ENCODE measurements at regions not wholly inside any gene's neighbourhood (a gene's known extent, or its start where the extent isn't known, plus 50 kb on each side); places are given as distances from the start of the nearest gene placed in this dataset.
"Not testable (repeated sequence)": the region's sequence is repeated elsewhere in the genome, so short reads cannot be mapped to it uniquely, and the experiment has no call there.

- no peak overlapping the region for H4K8ac ChIP-seq (ENCODE audit: low read depth, low read length)
- no peaks in the 10 kb centered on the region for H3K27me3 ChIP-seq (ENCODE audit: control insufficient read depth in 3 of 3, insufficient read depth in 3 of 3, low read depth in 1 of 3, low read length in 3 of 3)
- H3K36me3 ChIP-seq (replicated peaks in 1 of 2; ENCODE audit: control insufficient read depth in 2 of 2, insufficient read depth in 2 of 2, low read length in 2 of 2): no peaks in the 10 kb centered on the region
- no peaks in the 10 kb centered on the region for H3K4me1 ChIP-seq (ENCODE audit: control insufficient read depth in 2 of 2, insufficient read depth in 1 of 2, low read depth in 1 of 2, low read length in 2 of 2)
- H2AFZ ChIP-seq (ENCODE audit: low read length): no peak overlapping the region
- no peak overlapping the region for H2BK12ac ChIP-seq (ENCODE audit: low read length)
- no peak overlapping the region for H3K4ac ChIP-seq (ENCODE audit: low read length)
- no peak overlapping the region for H3K4me3 ChIP-seq (ENCODE audit: low read length in 2 of 2)
- H2AK5ac ChIP-seq (ENCODE audit: low read depth, low read length): no peak overlapping the region
- H3K79me1 ChIP-seq (ENCODE audit: low read depth, low read length): no peaks in the 10 kb centered on the region
- H3K27ac ChIP-seq (replicated peaks; ENCODE audit: low read length): no peak overlapping the region
- H3K9me3 ChIP-seq (replicated peaks in 1 of 2; ENCODE audit: control insufficient read depth in 2 of 2, insufficient read depth in 1 of 2, low read depth in 1 of 2, low read length in 2 of 2): no peaks in the 10 kb centered on the region
- H3K4me2 ChIP-seq (ENCODE audit: insufficient read depth, low read length, poor library complexity, severe bottlenecking): no peak overlapping the region
- H2BK15ac ChIP-seq (ENCODE audit: low read length): no peak overlapping the region
- H2BK120ac ChIP-seq (ENCODE audit: low read depth, low read length): no peak overlapping the region
- no peak overlapping the region for H3K18ac ChIP-seq (ENCODE audit: low read length)
- no peak overlapping the region for H3K9ac ChIP-seq (ENCODE audit: low read depth, low read length, poor library complexity)
- WGBS, 2 donors (ENCODE audit: extremely low coverage in 2 of 2, insufficient read length in 2 of 2, insufficient replicate concordance in 1 of 2): no CpG with 5 or more reads among the region's 1 CpG
- no peak overlapping the region for H2BK5ac ChIP-seq (ENCODE audit: low read length)
- H4K91ac ChIP-seq (ENCODE audit: low read depth, low read length, poor library complexity): no peak overlapping the region
- no peak overlapping the region for H3K23ac ChIP-seq (ENCODE audit: low read depth, low read length, poor library complexity)
- no peak overlapping the region for H3K14ac ChIP-seq (ENCODE audit: low read length)
- DNase-seq (ENCODE audit: low spot score): no peak
Measured at GRCh38 chr10:90289037-90289436, 568.8 kb downstream of the HTR7 start.

- Histone ChIP-seq H4K8ac (ENCODE audit: low read depth, low read length) (no peak overlapping the region), H3K27me3 (ENCODE audit: control insufficient read depth in 3 of 3, insufficient read depth in 3 of 3, low read depth in 1 of 3, low read length in 3 of 3) (no peaks in the 10 kb centered on the region)
Measured at GRCh38 chr10:90293616-90294015, 564.2 kb downstream of the HTR7 start.

GRCh38 chr10:90294821-90295540 is 562.9 kb downstream of the HTR7 start:
- not testable (repeated sequence) for H3K9me3 ChIP-seq (replicated peaks in 1 of 2; ENCODE audit: control insufficient read depth in 2 of 2, insufficient read depth in 1 of 2, low read depth in 1 of 2, low read length in 2 of 2); H3K27ac ChIP-seq (replicated peaks; ENCODE audit: low read length); H3K4me3 ChIP-seq (ENCODE audit: low read length in 2 of 2); H2BK5ac ChIP-seq (ENCODE audit: low read length); H2BK15ac ChIP-seq (ENCODE audit: low read length); H3K23ac ChIP-seq (ENCODE audit: low read depth, low read length, poor library complexity); H4K8ac ChIP-seq (ENCODE audit: low read depth, low read length); H3K79me1 ChIP-seq (ENCODE audit: low read depth, low read length); H3K27me3 ChIP-seq (ENCODE audit: control insufficient read depth in 3 of 3, insufficient read depth in 3 of 3, low read depth in 1 of 3, low read length in 3 of 3); H2BK120ac ChIP-seq (ENCODE audit: low read depth, low read length); H4K91ac ChIP-seq (ENCODE audit: low read depth, low read length, poor library complexity); H3K9ac ChIP-seq (ENCODE audit: low read depth, low read length, poor library complexity); DNase-seq (ENCODE audit: low spot score); H2AK5ac ChIP-seq (ENCODE audit: low read depth, low read length); H3K14ac ChIP-seq (ENCODE audit: low read length); H3K4me1 ChIP-seq (ENCODE audit: control insufficient read depth in 2 of 2, insufficient read depth in 1 of 2, low read depth in 1 of 2, low read length in 2 of 2); H3K4me2 ChIP-seq (ENCODE audit: insufficient read depth, low read length, poor library complexity, severe bottlenecking); H3K4ac ChIP-seq (ENCODE audit: low read length); H3K36me3 ChIP-seq (replicated peaks in 1 of 2; ENCODE audit: control insufficient read depth in 2 of 2, insufficient read depth in 2 of 2, low read length in 2 of 2); H2BK12ac ChIP-seq (ENCODE audit: low read length); H3K18ac ChIP-seq (ENCODE audit: low read length); H2AFZ ChIP-seq (ENCODE audit: low read length)
- WGBS, 2 donors (ENCODE audit: extremely low coverage in 2 of 2, insufficient read length in 2 of 2, insufficient replicate concordance in 1 of 2): no CpG with 5 or more reads among the region's 11 CpGs

More at GRCh38 chr10:90293616-90294015, 564.2 kb downstream of the HTR7 start:
- Histone ChIP-seq H2AFZ (ENCODE audit: low read length) (no peak overlapping the region), H2BK5ac (ENCODE audit: low read length) (no peak overlapping the region), H3K36me3 (replicated peaks in 1 of 2; ENCODE audit: control insufficient read depth in 2 of 2, insufficient read depth in 2 of 2, low read length in 2 of 2) (no peaks in the 10 kb centered on the region), H3K4me3 (ENCODE audit: low read length in 2 of 2) (no peak overlapping the region), H3K4me2 (ENCODE audit: insufficient read depth, low read length, poor library complexity, severe bottlenecking) (no peak overlapping the region), H3K9me3 (replicated peaks in 1 of 2; ENCODE audit: control insufficient read depth in 2 of 2, insufficient read depth in 1 of 2, low read depth in 1 of 2, low read length in 2 of 2) (no peaks in the 10 kb centered on the region), H3K18ac (ENCODE audit: low read length) (no peak overlapping the region), H2BK15ac (ENCODE audit: low read length) (no peak overlapping the region), H3K14ac (ENCODE audit: low read length) (no peak overlapping the region), H2AK5ac (ENCODE audit: low read depth, low read length) (no peak overlapping the region), H3K23ac (ENCODE audit: low read depth, low read length, poor library complexity) (no peak overlapping the region), H4K91ac (ENCODE audit: low read depth, low read length, poor library complexity) (no peak overlapping the region), H2BK12ac (ENCODE audit: low read length) (no peak overlapping the region), H2BK120ac (ENCODE audit: low read depth, low read length) (no peak overlapping the region), H3K79me1 (ENCODE audit: low read depth, low read length) (no peaks in the 10 kb centered on the region), H3K4me1 (ENCODE audit: control insufficient read depth in 2 of 2, insufficient read depth in 1 of 2, low read depth in 1 of 2, low read length in 2 of 2) (no peaks in the 10 kb centered on the region), H3K27ac (replicated peaks; ENCODE audit: low read length) (no peak overlapping the region), H3K4ac (ENCODE audit: low read length) (no peak overlapping the region), H3K9ac (ENCODE audit: low read depth, low read length, poor library complexity) (no peak overlapping the region)
- WGBS, 2 donors (ENCODE audit: extremely low coverage in 2 of 2, insufficient read length in 2 of 2, insufficient replicate concordance in 1 of 2): no CpG with 5 or more reads among the region's 4 CpGs
- no peak for DNase-seq (ENCODE audit: low spot score)

GRCh38 chr10:90302031-90302430 is 555.8 kb downstream of the HTR7 start:
- WGBS, 2 donors (ENCODE audit: extremely low coverage in 2 of 2, insufficient read length in 2 of 2, insufficient replicate concordance in 1 of 2): no CpG with 5 or more reads among the region's 7 CpGs

More at GRCh38 chr10:90302031-90302430, 555.8 kb downstream of the HTR7 start:
- not testable (repeated sequence) for H4K8ac ChIP-seq (ENCODE audit: low read depth, low read length); H3K4ac ChIP-seq (ENCODE audit: low read length); H3K4me3 ChIP-seq (ENCODE audit: low read length in 2 of 2); H2BK5ac ChIP-seq (ENCODE audit: low read length); H4K91ac ChIP-seq (ENCODE audit: low read depth, low read length, poor library complexity); H3K27ac ChIP-seq (replicated peaks; ENCODE audit: low read length); H3K4me1 ChIP-seq (ENCODE audit: control insufficient read depth in 2 of 2, insufficient read depth in 1 of 2, low read depth in 1 of 2, low read length in 2 of 2); H3K4me2 ChIP-seq (ENCODE audit: insufficient read depth, low read length, poor library complexity, severe bottlenecking); H2AFZ ChIP-seq (ENCODE audit: low read length); H3K36me3 ChIP-seq (replicated peaks in 1 of 2; ENCODE audit: control insufficient read depth in 2 of 2, insufficient read depth in 2 of 2, low read length in 2 of 2); H3K79me1 ChIP-seq (ENCODE audit: low read depth, low read length); H3K14ac ChIP-seq (ENCODE audit: low read length); H2AK5ac ChIP-seq (ENCODE audit: low read depth, low read length); H3K9me3 ChIP-seq (replicated peaks in 1 of 2; ENCODE audit: control insufficient read depth in 2 of 2, insufficient read depth in 1 of 2, low read depth in 1 of 2, low read length in 2 of 2); H3K18ac ChIP-seq (ENCODE audit: low read length); H2BK12ac ChIP-seq (ENCODE audit: low read length); H3K27me3 ChIP-seq (ENCODE audit: control insufficient read depth in 3 of 3, insufficient read depth in 3 of 3, low read depth in 1 of 3, low read length in 3 of 3); H3K9ac ChIP-seq (ENCODE audit: low read depth, low read length, poor library complexity); DNase-seq (ENCODE audit: low spot score); H2BK120ac ChIP-seq (ENCODE audit: low read depth, low read length); H2BK15ac ChIP-seq (ENCODE audit: low read length); H3K23ac ChIP-seq (ENCODE audit: low read depth, low read length, poor library complexity)

Data from neuronal stem cell (in vitro differentiated cells).